HCT116 (cell line): ENCODE measurements at regions not wholly inside any gene's neighbourhood (a gene's known extent, or its start where the extent isn't known, plus 50 kb on each side); places are given as distances from the start of the nearest gene placed in this dataset.

Experiments
- ATAC-seq: fragments of 200-7000 bp; cut with Tn5 transposase; 2 replicates; pipeline ENCODE4 v1.9.1; 2020; ENCODE audit warnings: mild to moderate bottlenecking, moderate library complexity
- BruUV-seq: library from RNA; stranded (reverse); fragments of 400-500 nt; replicated peaks from 2 replicates; lab custom pipeline; 2021; lab: Mats Ljungman, UMichigan
- CTCF ChIA-PET: fragments of 300-600 bp; sonication (Branson Sonifier 250); formaldehyde crosslinking; loops from one replicate; lab custom pipeline; 2021; ENCODE audit warnings: antibody characterized with exemption; lab: Charles Lee
- POLR2A ChIA-PET: fragments of 300-600, 350-600 bp; sonication (Branson Sonifier 250); formaldehyde crosslinking; loops from one replicate; lab custom pipeline; 2021; ENCODE audit warnings: antibody characterized with exemption; lab: Charles Lee
- RAD21 ChIA-PET, 2 experiments: fragments of 300-600 bp; sonication (Branson Sonifier 250); formaldehyde crosslinking; loops; one replicate each; lab custom pipeline; 2023; ENCODE audit warnings: low total read pairs in 2 of 2; ENCODE audit not compliant: uncharacterized antibody in 2 of 2, unreplicated experiment in 2 of 2, low non-redundant PET in 1 of 2; lab: Charles Lee
- DNase-seq: peaks from one replicate; pipeline ENCODE4 v3.0.0-alpha.2; 2010; ENCODE audit warnings: low read depth, low spot score
- H2AFZ ChIP-seq: fragments of 200-600 bp; shearing (Covaris generic), sonication (generic); 2 replicates; pipeline ENCODE4 v1.6.1; 2017; ENCODE audit warnings: low read depth, mixed run types, mixed read lengths, antibody characterized with exemption, low read length; ENCODE audit not compliant: poor library complexity, severe bottlenecking
- H3K27ac ChIP-seq: 2 replicates; pipeline ENCODE4 v1.5.1; 2012; ENCODE audit warnings: low read depth, low read length
- H3K27me3 ChIP-seq: fragments of 200-600 bp; sonication (generic); 2 replicates; pipeline ENCODE4 v1.6.1; 2016; ENCODE audit warnings: mixed run types, low read length, mixed read lengths; ENCODE audit not compliant: insufficient read depth
- H3K36me3 ChIP-seq, 2 experiments: fragments of 200-500 bp in 1 of 2; fragments of 200-600 bp in 1 of 2; sonication (Bioruptor generic) in 1 of 2; sonication (generic) in 1 of 2; 2 replicates each; pipeline versions ENCODE4 v1.5.1 to v1.6.1; 2014 to 2016; ENCODE audit warnings: low read length in 2 of 2, inconsistent platforms in 1 of 2, mixed read lengths in 1 of 2, mixed run types in 1 of 2; ENCODE audit not compliant: insufficient read depth in 2 of 2, control insufficient read depth in 1 of 2
- H3K4me1 ChIP-seq, 2 experiments: fragments of 200-600 bp in 1 of 2; sonication (generic) in 1 of 2; 2 replicates each; pipeline versions ENCODE4 v1.5.1 to v1.6.1; 2012 to 2017; ENCODE audit warnings: low read length in 2 of 2, inconsistent platforms in 1 of 2, mild to moderate bottlenecking in 1 of 2, mixed read lengths in 1 of 2, mixed run types in 1 of 2, moderate library complexity in 1 of 2; ENCODE audit not compliant: insufficient read depth in 2 of 2, control insufficient read depth in 1 of 2
- H3K4me2 ChIP-seq: fragments of 200-600 bp; sonication (generic); 2 replicates; pipeline ENCODE4 v1.6.1; 2017; ENCODE audit warnings: mixed run types, low read length, mixed read lengths
- H3K4me3 ChIP-seq, 2 experiments: fragments of 200-600 bp in 1 of 2; sonication (generic) in 1 of 2; replicated peaks in 1 of 2; 2 replicates each; pipeline ENCODE4 v1.5.1; 2011 to 2016; ENCODE audit warnings: low read length in 2 of 2, control low read depth in 1 of 2, low read depth in 1 of 2, mild to moderate bottlenecking in 1 of 2, mixed read lengths in 1 of 2, mixed run types in 1 of 2
- H3K79me2 ChIP-seq: fragments of 200-600 bp; sonication (generic); 2 replicates; pipeline ENCODE4 v1.6.1; 2017; ENCODE audit warnings: mild to moderate bottlenecking, mixed run types, low read length, moderate library complexity, mixed read lengths; ENCODE audit not compliant: insufficient read depth
- H3K9ac ChIP-seq: fragments of 200-600 bp; sonication (generic); 2 replicates; pipeline ENCODE4 v1.6.1; 2016; ENCODE audit warnings: low read length, mixed read lengths
- H3K9me2 ChIP-seq: fragments of 200-600 bp; sonication (generic), shearing (Covaris generic); 2 replicates; pipeline ENCODE4 v1.6.1; 2017; ENCODE audit warnings: mixed run types, mild to moderate bottlenecking, moderate library complexity; ENCODE audit not compliant: insufficient read depth
- H3K9me3 ChIP-seq, 2 experiments: fragments of 200-500 bp in 1 of 2; fragments of 200-600 bp in 1 of 2; sonication (Bioruptor generic) in 1 of 2; sonication (generic) in 1 of 2; 2 replicates each; pipeline ENCODE4 v1.6.1; 2014 to 2017; ENCODE audit warnings: low read length in 2 of 2, mixed read lengths in 2 of 2, inconsistent platforms in 1 of 2, low read depth in 1 of 2, mild to moderate bottlenecking in 1 of 2, mixed run types in 1 of 2, moderate library complexity in 1 of 2; ENCODE audit not compliant: control insufficient read depth in 1 of 2, insufficient read depth in 1 of 2
- H4K20me1 ChIP-seq: fragments of 200-600 bp; sonication (generic), shearing (Covaris generic); 2 replicates; pipeline ENCODE4 v1.6.1; 2017; ENCODE audit warnings: mixed run types, mild to moderate bottlenecking, moderate library complexity; ENCODE audit not compliant: insufficient read depth
- CBX3 ChIP-seq: IDR thresholded peaks from 2 replicates; pipeline ENCODE4 v1.6.1; 2012; ENCODE audit warnings: low read depth
- CEBPB ChIP-seq: IDR thresholded peaks from 2 replicates; pipeline ENCODE4 v1.6.1; 2012; ENCODE audit warnings: low read depth
- EGR1 ChIP-seq: IDR thresholded peaks from 2 replicates; pipeline ENCODE4 v1.6.1; 2012; ENCODE audit warnings: low read depth
- ELF1 ChIP-seq: IDR thresholded peaks from 2 replicates; pipeline ENCODE4 v1.6.1; 2012; ENCODE audit warnings: low read depth, borderline replicate concordance
- EZH2phosphoT487 ChIP-seq: fragments of 200-600 bp; IDR thresholded peaks from 2 replicates; pipeline ENCODE4 v1.6.1; 2018; ENCODE audit warnings: antibody characterized with exemption, borderline replicate concordance
- FOSL1 ChIP-seq: IDR thresholded peaks from 2 replicates; pipeline ENCODE4 v1.6.1; 2012; ENCODE audit warnings: low read depth
- JUND ChIP-seq: IDR thresholded peaks from 2 replicates; pipeline ENCODE4 v1.6.1; 2012
- POLR2A ChIP-seq: IDR thresholded peaks from 2 replicates; pipeline ENCODE4 v1.7.0; 2011; ENCODE audit warnings: borderline replicate concordance; ENCODE audit not compliant: insufficient read depth, insufficient read length; ENCODE audit errors: extremely low read depth
- POLR2AphosphoS5 ChIP-seq: IDR thresholded peaks from 2 replicates; pipeline ENCODE4 v1.6.1; 2011; ENCODE audit warnings: mild to moderate bottlenecking, low read depth, low read length, moderate library complexity
- SIN3A ChIP-seq: IDR thresholded peaks from 2 replicates; pipeline ENCODE4 v1.6.1; 2012; ENCODE audit warnings: low read depth
- SP1 ChIP-seq: IDR thresholded peaks from 2 replicates; pipeline ENCODE4 v1.6.1; 2012; ENCODE audit warnings: low read depth
- SRF ChIP-seq: IDR thresholded peaks from 2 replicates; pipeline ENCODE4 v1.6.1; 2012; ENCODE audit warnings: low read depth
- YY1 ChIP-seq: IDR thresholded peaks from 2 replicates; pipeline ENCODE4 v1.6.1; 2011; ENCODE audit warnings: low read length, low read depth, moderate library complexity, mild to moderate bottlenecking; ENCODE audit not compliant: insufficient replicate concordance; ENCODE audit errors: extremely low read depth
- ZNF274 ChIP-seq: fragments of 200-500 bp; sonication (Bioruptor generic); IDR thresholded peaks from 2 replicates; pipeline ENCODE4 v1.6.1; 2014; ENCODE audit warnings: mild to moderate bottlenecking, low read depth, low read length, inconsistent platforms
- intact Hi-C: fragments of 100-400 bp; cut with micrococcal nuclease; formaldehyde crosslinking; loops from 2 replicates; pipeline ENCODE4 v1.10.0; 2022
- TF ChIP-seq, protein P1 (sequence below): IDR thresholded peaks from 2 replicates; pipeline ENCODE4 v1.6.1; 2011; ENCODE audit warnings: mild to moderate bottlenecking, low read length, moderate library complexity; ENCODE audit not compliant: insufficient replicate concordance; ENCODE audit errors: extremely low read depth
- TF ChIP-seq, protein P2 (sequence below): IDR thresholded peaks from 2 replicates; pipeline ENCODE4 v1.6.1; 2012; ENCODE audit warnings: low read depth
- TF ChIP-seq, protein P3 (sequence below): IDR thresholded peaks from 2 replicates; pipeline ENCODE4 v1.6.1; 2012
- TF ChIP-seq, protein P4 (sequence below): IDR thresholded peaks from 2 replicates; pipeline ENCODE4 v1.6.1; 2012

DNA sequence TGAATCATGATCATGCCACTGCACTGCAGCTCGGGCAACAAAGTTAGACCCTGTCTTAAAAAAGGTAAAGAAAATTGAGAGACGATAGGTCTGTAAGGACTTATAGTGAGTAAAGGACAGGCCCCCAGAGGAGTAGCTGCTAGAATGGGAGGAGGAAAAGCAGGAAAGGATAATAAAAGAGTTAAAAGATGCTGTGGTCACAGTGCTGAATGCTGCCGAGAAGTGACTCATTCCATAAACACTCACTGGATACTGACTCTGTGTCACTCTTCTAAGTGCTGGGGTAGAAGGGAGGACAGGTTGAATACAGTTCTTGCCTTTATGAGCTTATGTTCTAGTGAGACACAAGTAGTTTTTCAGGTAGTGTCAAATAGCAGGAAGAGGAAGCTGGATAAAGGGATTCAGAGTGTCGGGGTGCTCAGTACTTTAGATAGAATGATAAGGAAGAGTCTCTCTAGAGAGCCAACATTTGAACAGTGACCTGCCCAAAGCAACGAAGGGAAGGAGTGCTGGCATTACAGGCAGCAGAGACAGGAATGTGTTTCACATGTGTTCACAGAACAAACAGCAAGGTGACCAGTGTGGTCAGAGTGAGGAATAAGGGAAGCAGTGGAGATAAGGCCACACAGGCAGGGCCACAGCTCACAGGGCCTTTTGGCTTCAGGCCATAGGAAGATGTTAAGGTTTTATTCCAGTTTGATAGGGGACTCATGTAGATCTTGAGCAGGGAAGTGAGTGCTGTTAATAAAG lies 1240.5 kb downstream of the UQCRFS1 start:
- Histone ChIP-seq H3K9me2 (no peaks in the 10 kb centered on the region), H2AFZ (no peak overlapping the region), H4K20me1 (no peaks in the 10 kb centered on the region), H3K36me3 (no peaks in the 10 kb centered on the region), H3K79me2 (no peaks in the 10 kb centered on the region), H3K27ac (no peak overlapping the region), H3K4me2 (no peak overlapping the region), H3K9ac (no peak overlapping the region), H3K27me3 (no peaks in the 10 kb centered on the region), H3K9me3 (peaks cover 5 to 13% of the 10 kb centered on the region in 2 experiments; a peak in 2 of 4 replicates), H3K4me3 (no peak overlapping the region), H3K4me1 (no peaks in the 10 kb centered on the region)
- POLR2A ChIA-PET = no interaction called here
- RAD21 ChIA-PET = no interaction called here
- no TSS peak for BruUV-seq
- intact Hi-C loops = no loop called here
- CTCF ChIA-PET = no interaction called here
- DNase-seq (no peak), ATAC-seq (no peak)
- TF ChIP-seq EZH2phosphoT487 (no peak), ELF1 (no peak), SIN3A (no peak), EGR1 (no peak), CBX3 (no peak), CEBPB (no peak), JUND (no peak), ZNF274 (no peak), POLR2A (no peak), SP1 (no peak), SRF (no peak), FOSL1 (no peak), POLR2AphosphoS5 (no peak), YY1 (no peak)
- TF ChIP-seq, protein P1, sequence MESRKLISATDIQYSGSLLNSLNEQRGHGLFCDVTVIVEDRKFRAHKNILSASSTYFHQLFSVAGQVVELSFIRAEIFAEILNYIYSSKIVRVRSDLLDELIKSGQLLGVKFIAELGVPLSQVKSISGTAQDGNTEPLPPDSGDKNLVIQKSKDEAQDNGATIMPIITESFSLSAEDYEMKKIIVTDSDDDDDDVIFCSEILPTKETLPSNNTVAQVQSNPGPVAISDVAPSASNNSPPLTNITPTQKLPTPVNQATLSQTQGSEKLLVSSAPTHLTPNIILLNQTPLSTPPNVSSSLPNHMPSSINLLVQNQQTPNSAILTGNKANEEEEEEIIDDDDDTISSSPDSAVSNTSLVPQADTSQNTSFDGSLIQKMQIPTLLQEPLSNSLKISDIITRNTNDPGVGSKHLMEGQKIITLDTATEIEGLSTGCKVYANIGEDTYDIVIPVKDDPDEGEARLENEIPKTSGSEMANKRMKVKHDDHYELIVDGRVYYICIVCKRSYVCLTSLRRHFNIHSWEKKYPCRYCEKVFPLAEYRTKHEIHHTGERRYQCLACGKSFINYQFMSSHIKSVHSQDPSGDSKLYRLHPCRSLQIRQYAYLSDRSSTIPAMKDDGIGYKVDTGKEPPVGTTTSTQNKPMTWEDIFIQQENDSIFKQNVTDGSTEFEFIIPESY = no peak
- TF ChIP-seq, protein P2, sequence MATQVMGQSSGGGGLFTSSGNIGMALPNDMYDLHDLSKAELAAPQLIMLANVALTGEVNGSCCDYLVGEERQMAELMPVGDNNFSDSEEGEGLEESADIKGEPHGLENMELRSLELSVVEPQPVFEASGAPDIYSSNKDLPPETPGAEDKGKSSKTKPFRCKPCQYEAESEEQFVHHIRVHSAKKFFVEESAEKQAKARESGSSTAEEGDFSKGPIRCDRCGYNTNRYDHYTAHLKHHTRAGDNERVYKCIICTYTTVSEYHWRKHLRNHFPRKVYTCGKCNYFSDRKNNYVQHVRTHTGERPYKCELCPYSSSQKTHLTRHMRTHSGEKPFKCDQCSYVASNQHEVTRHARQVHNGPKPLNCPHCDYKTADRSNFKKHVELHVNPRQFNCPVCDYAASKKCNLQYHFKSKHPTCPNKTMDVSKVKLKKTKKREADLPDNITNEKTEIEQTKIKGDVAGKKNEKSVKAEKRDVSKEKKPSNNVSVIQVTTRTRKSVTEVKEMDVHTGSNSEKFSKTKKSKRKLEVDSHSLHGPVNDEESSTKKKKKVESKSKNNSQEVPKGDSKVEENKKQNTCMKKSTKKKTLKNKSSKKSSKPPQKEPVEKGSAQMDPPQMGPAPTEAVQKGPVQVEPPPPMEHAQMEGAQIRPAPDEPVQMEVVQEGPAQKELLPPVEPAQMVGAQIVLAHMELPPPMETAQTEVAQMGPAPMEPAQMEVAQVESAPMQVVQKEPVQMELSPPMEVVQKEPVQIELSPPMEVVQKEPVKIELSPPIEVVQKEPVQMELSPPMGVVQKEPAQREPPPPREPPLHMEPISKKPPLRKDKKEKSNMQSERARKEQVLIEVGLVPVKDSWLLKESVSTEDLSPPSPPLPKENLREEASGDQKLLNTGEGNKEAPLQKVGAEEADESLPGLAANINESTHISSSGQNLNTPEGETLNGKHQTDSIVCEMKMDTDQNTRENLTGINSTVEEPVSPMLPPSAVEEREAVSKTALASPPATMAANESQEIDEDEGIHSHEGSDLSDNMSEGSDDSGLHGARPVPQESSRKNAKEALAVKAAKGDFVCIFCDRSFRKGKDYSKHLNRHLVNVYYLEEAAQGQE = no peak
- TF ChIP-seq, protein P3, sequence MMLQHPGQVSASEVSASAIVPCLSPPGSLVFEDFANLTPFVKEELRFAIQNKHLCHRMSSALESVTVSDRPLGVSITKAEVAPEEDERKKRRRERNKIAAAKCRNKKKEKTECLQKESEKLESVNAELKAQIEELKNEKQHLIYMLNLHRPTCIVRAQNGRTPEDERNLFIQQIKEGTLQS = no peak
- TF ChIP-seq, protein P4, sequence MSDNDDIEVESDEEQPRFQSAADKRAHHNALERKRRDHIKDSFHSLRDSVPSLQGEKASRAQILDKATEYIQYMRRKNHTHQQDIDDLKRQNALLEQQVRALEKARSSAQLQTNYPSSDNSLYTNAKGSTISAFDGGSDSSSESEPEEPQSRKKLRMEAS = no peak
